Suprapubic skin (tissue), 4 donors: ENCODE measurements at regions not wholly inside any gene's neighbourhood (a gene's known extent, or its start where the extent isn't known, plus 50 kb on each side); places are given as distances from the start of the nearest gene placed in this dataset.

Source experiments
- DNase-seq, 2 donors: peaks; one replicate each; pipeline ENCODE4 v3.0.0-alpha.2; 2019; ENCODE audit warnings: low spot score in 2 of 2
- H3K27ac ChIP-seq: fragments of 200-600 bp; sonication (generic); one replicate; pipeline ENCODE4 v1.5.1; 2019
- H3K27me3 ChIP-seq: fragments of 200-600 bp; sonication (generic); one replicate; pipeline ENCODE4 v1.5.1; 2019
- H3K36me3 ChIP-seq: fragments of 200-600 bp; sonication (generic); one replicate; pipeline ENCODE4 v1.5.1; 2019
- H3K4me1 ChIP-seq: fragments of 200-600 bp; sonication (generic); one replicate; pipeline ENCODE4 v1.5.1; 2019
- H3K4me3 ChIP-seq: fragments of 200-600 bp; sonication (generic); one replicate; pipeline ENCODE4 v1.5.1; 2019; ENCODE audit warnings: mild to moderate bottlenecking
- H3K9me3 ChIP-seq: fragments of 200-600 bp; sonication (generic); one replicate; pipeline ENCODE4 v1.5.1; 2019
- EP300 ChIP-seq: sonication (generic); formaldehyde crosslinking; IDR thresholded peaks from one replicate; pipeline ENCODE4 v1.6.1; 2017; ENCODE audit warnings: antibody characterized with exemption
- POLR2A ChIP-seq, 2 donors: fragments of 450-650 bp; IDR thresholded peaks; one replicate each; pipeline ENCODE4 v1.6.1; 2017; ENCODE audit warnings: antibody characterized with exemption in 2 of 2, mild to moderate bottlenecking in 2 of 2, moderate library complexity in 2 of 2
- POLR2AphosphoS5 ChIP-seq, 3 donors: sonication (generic); formaldehyde crosslinking; IDR thresholded peaks; one replicate each; pipeline ENCODE4 v1.6.1; 2017; ENCODE audit warnings: antibody characterized with exemption in 3 of 3
- WGBS: methylation state at CpG from one replicate; pipeline ENCODE4 v1.1.5; 2018; 5-methylcytosine and 5-hydroxymethylcytosine counted together
- TF ChIP-seq, protein P1 (sequence below), 2 donors: fragments of 200-600 bp in 1 of 2; fragments of 450-650 bp in 1 of 2; sonication (generic) in 1 of 2; IDR thresholded peaks; one replicate each; pipeline ENCODE4 v1.5.1; 2016 to 2019; ENCODE audit warnings: antibody characterized with exemption in 2 of 2, mild to moderate bottlenecking in 1 of 2, moderate library complexity in 1 of 2

DNA sequence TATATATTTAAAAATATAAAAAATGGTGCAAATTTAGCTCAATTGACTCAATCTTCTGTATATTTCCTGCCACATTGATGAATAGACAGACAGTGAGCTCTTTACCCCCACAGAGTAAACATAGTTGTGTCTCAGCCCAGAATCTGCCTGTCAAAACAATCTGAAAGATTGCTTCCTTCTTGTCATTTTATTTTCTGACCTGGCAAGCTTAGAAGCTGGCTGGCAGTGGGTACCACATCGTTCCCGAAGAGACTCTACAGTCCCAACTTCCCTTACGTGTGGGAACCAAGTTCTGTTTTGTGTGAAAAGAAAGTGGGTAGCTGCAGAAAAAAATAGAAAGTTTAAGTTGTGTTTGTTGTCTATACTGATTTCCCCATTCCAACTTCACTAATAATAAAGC lies 629.3 kb upstream of the NEGR1 start:
- DNase-seq, result no peak
- WGBS, result 55% methylated on average over 3 of the region's 3 CpGs
- H3K4me3 ChIP-seq, result no peak overlapping the region
- TF ChIP-seq EP300, result no peak
- no peak for TF ChIP-seq POLR2AphosphoS5 (IDR thresholded peaks at IDR 0.05)
- no peaks in the 10 kb centered on the region for H3K4me1 ChIP-seq
- no peak overlapping the region for H3K27ac ChIP-seq
- H3K27me3 ChIP-seq, result no peaks in the 10 kb centered on the region
- H3K36me3 ChIP-seq, result no peaks in the 10 kb centered on the region
- H3K9me3 ChIP-seq, result no peaks in the 10 kb centered on the region

DNA sequence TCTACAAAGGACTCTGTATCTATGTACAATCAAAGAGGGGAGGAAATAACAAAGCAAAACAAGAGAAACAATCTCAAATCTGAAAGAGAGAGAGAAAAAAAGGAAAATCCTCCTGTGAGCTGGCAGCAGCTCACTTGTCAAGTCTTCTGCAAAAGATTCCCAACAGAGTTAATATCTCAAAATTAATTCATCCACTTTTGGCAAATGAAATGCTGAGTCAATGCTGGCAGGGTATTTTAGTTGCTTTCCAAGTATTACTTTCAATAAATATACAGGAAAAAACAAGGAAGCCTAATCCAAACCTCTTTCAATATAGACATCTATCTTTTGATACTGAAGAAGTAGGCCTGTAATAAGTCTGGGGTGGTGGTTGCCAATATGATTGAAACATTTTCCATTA lies 613.9 kb upstream of the NEGR1 start:
- no peak for TF ChIP-seq EP300
- TF ChIP-seq POLR2A (IDR thresholded peaks at IDR 0.05), result no peak
- TF ChIP-seq, protein P1, sequence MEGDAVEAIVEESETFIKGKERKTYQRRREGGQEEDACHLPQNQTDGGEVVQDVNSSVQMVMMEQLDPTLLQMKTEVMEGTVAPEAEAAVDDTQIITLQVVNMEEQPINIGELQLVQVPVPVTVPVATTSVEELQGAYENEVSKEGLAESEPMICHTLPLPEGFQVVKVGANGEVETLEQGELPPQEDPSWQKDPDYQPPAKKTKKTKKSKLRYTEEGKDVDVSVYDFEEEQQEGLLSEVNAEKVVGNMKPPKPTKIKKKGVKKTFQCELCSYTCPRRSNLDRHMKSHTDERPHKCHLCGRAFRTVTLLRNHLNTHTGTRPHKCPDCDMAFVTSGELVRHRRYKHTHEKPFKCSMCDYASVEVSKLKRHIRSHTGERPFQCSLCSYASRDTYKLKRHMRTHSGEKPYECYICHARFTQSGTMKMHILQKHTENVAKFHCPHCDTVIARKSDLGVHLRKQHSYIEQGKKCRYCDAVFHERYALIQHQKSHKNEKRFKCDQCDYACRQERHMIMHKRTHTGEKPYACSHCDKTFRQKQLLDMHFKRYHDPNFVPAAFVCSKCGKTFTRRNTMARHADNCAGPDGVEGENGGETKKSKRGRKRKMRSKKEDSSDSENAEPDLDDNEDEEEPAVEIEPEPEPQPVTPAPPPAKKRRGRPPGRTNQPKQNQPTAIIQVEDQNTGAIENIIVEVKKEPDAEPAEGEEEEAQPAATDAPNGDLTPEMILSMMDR (IDR thresholded peaks at IDR 0.05), result no peak
- TF ChIP-seq POLR2AphosphoS5 (IDR thresholded peaks at IDR 0.05), result no peak
- Histone ChIP-seq H3K4me1 (no peaks in the 10 kb centered on the region), H3K27ac (no peak overlapping the region), H3K4me3 (no peak overlapping the region), H3K27me3 (no peaks in the 10 kb centered on the region), H3K36me3 (no peaks in the 10 kb centered on the region), H3K9me3 (no peaks in the 10 kb centered on the region)
- no peak for DNase-seq

DNA sequence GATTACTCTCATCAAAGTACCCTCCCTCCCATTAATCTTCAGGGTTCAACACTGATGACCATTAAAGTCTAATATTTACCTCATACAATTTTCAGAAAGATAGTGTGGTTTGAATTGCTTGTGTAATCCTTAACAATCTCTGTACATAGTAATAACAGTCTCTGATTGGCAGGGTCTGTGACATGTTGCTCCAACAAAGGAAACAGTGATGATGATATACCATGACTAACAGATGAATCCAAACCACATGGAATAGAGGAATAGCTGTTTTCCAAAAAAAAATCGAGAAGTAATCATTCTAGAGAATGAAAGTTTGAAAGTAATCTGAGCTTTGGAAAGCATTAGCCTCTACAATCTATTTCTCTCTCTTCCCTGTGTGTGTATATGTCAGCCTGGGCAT lies 610.1 kb upstream of the NEGR1 start:
- 28% methylated on average over 1 of the region's 1 CpG for WGBS
- no peaks in the 10 kb centered on the region for H3K4me1 ChIP-seq
- no peak for DNase-seq
- H3K27me3 ChIP-seq, result no peaks in the 10 kb centered on the region
- H3K27ac ChIP-seq, result no peak overlapping the region
- no peak for TF ChIP-seq POLR2A (IDR thresholded peaks at IDR 0.05)
- no peak for TF ChIP-seq EP300
- TF ChIP-seq POLR2AphosphoS5 (IDR thresholded peaks at IDR 0.05), result no peak
- TF ChIP-seq, protein P1 (IDR thresholded peaks at IDR 0.05), result no peak
- H3K36me3 ChIP-seq, result no peaks in the 10 kb centered on the region
- no peaks in the 10 kb centered on the region for H3K9me3 ChIP-seq
- no peak overlapping the region for H3K4me3 ChIP-seq

DNA sequence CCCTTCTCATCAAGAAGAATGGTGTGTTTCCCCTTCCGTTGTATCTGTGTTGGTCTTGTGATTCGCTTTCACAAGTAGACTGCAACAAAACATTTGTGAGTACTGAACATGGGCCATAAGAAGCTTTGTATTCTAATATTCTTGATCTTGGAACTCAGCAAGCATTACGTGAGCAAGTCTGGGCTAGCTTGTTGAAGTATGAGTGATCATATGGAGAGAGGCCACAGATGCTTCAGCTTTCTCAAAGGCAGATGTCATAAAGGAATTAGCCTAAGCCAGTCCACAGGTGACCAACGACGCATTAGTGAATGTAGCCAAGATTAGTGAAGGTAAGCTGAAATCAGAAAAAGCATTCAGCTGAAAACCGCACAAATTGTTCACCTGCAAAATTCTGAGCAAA lies 609.6 kb upstream of the NEGR1 start:
- no peak for DNase-seq
- 71% methylated on average over 6 of the region's 6 CpGs for WGBS
- Histone ChIP-seq H3K4me1 (no peaks in the 10 kb centered on the region), H3K9me3 (no peaks in the 10 kb centered on the region), H3K36me3 (no peaks in the 10 kb centered on the region), H3K27ac (no peak overlapping the region), H3K4me3 (no peak overlapping the region), H3K27me3 (no peaks in the 10 kb centered on the region)
- no peak for TF ChIP-seq POLR2AphosphoS5 (IDR thresholded peaks at IDR 0.05)
- no peak for TF ChIP-seq EP300
- no peak for TF ChIP-seq POLR2A (IDR thresholded peaks at IDR 0.05)
- TF ChIP-seq, protein P1 (IDR thresholded peaks at IDR 0.05), result no peak

DNA sequence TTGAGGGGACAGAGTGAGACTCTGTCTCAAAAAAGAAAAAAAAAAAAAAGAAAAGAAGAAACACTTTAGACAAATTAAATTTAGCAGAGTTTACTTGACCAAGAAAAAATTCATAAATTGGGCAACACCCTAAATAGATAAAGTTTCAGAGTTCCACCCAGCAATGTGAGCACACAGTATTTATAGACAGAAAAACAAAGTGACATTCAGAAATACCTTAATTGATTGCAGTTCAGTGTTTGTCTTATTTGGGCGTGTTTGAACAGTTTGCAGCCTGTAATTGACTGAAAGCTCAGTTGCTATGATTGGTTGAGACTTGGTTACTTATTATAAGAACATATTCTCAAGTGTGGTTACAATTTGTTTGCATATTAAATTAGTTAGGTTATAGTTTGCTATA lies 603.5 kb upstream of the NEGR1 start:
- H3K9me3 ChIP-seq, result no peaks in the 10 kb centered on the region
- WGBS, result 49% methylated on average over 1 of the region's 1 CpG
- H3K27me3 ChIP-seq, result no peaks in the 10 kb centered on the region
- TF ChIP-seq POLR2AphosphoS5 (IDR thresholded peaks at IDR 0.05) (no peak), POLR2A (IDR thresholded peaks at IDR 0.05) (no peak), EP300 (no peak)
- TF ChIP-seq, protein P1 (IDR thresholded peaks at IDR 0.05), result no peak
- H3K27ac ChIP-seq, result no peak overlapping the region
- H3K4me1 ChIP-seq, result no peaks in the 10 kb centered on the region
- no peaks in the 10 kb centered on the region for H3K36me3 ChIP-seq
- no peak for DNase-seq
- H3K4me3 ChIP-seq, result no peak overlapping the region

DNA sequence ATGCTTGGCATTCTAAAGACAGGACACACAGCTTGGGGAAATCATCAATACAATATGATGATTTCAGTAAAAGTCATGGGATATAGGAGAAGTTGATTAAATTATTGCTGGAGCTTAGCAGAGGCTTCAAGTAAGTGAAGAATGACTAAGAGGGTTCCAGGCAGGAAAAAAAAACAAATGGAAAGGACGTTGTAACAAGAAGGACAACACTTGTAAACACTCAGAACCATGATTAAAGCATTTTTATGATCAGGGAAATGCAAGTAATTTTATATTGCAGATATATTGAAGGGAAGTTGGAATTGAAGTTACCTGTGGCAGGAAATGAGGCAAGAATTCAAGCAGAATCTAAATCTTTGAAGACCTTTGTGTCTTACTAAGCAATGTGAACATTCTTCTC lies 602.7 kb upstream of the NEGR1 start:
- DNase-seq, result no peak
- no peak overlapping the region for H3K4me3 ChIP-seq
- no peak overlapping the region for H3K27ac ChIP-seq
- H3K9me3 ChIP-seq, result no peaks in the 10 kb centered on the region
- H3K36me3 ChIP-seq, result no peaks in the 10 kb centered on the region
- TF ChIP-seq, protein P1 (IDR thresholded peaks at IDR 0.05), result no peak
- no peak for TF ChIP-seq POLR2AphosphoS5 (IDR thresholded peaks at IDR 0.05)
- TF ChIP-seq EP300, result no peak
- no peak for TF ChIP-seq POLR2A (IDR thresholded peaks at IDR 0.05)
- WGBS, result 56% methylated on average over 1 of the region's 1 CpG
- H3K4me1 ChIP-seq, result no peaks in the 10 kb centered on the region
- H3K27me3 ChIP-seq, result no peaks in the 10 kb centered on the region
